Cerebellar nuclear complex (tissue), 1 donor: ENCODE measurements at regions not wholly inside any gene's neighbourhood (a gene's known extent, or its start where the extent isn't known, plus 50 kb on each side); places are given as distances from the start of the nearest gene placed in this dataset.
"Not testable (repeated sequence)": the region's sequence is repeated elsewhere in the genome, so short reads cannot be mapped to it uniquely, and the experiment has no call there.

Source experiments
- DNase-seq, 2 experiments: peaks; one replicate each; lab custom pipeline; 2025; lab: John Stamatoyannopoulos, UW

DNA sequence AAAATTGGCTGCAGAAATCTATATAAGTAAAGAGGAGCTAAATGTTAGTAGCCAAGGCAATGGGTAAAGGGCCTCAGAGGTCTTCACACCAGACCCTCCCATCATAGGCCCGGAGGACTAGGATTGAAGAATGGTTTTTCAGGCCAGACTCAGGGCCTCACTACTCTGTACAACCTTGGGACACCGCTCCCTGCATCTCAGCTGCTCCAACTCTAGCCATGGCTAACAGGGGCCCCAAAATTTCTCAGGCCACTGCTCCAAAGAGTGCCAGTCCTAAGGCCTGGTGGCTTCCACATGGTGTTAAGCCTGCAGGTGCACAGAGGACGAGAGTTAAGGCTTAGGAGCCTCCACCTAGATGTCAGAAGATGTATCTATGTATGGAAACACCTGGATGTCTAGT lies 155.5 kb upstream of the MGAT4C start:
- no peak for DNase-seq

GRCh38 chr12:86407620-86408208 lies 151.5 kb upstream of the MGAT4C start:
- DNase-seq: no peak

DNA sequence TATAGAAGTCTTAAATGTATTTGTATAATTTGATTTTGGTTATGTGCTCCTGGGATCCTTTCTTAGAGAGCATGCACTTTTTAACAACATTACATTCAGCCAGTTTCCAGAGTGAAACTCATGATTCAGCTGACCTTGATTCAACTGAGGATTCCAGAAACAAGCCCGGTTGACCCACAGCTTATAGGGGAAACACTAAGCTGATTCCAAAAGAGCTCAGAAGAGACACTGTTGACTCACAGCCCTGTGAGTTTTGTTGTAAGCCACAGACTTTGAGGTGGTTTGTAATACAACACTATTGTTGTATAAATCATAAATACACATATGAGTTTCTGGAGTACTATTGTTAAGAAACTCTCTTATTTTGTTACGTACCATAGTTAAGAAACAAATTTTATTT lies 133.8 kb upstream of the MGAT4C start:
- DNase-seq: no peak

- DNase-seq: no peak
These were observed 131.5 kb upstream of the MGAT4C start for GRCh38 chr12:86387591-86388145.

- DNase-seq: not testable (repeated sequence)
These were observed 127.6 kb upstream of the MGAT4C start for GRCh38 chr12:86383759-86384158.

DNA sequence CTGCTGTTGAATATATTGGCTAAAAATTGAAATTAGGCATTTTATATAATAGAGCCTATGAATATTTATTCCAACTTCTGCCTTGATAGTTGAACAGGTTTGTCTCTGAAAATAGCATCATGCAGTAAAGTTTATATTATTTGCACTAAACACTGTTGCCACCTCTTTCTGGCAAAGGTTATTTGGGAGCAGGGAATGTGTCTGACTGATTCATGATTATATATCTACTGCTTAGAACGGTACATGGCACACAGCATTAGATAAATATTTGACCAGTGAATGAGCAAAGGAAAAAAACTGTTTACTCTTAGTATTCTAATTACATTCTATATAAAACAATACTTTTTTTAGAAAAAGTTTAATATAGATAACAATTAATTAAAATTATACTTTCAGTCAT lies 123.1 kb upstream of the MGAT4C start:
- DNase-seq: no peak

DNA sequence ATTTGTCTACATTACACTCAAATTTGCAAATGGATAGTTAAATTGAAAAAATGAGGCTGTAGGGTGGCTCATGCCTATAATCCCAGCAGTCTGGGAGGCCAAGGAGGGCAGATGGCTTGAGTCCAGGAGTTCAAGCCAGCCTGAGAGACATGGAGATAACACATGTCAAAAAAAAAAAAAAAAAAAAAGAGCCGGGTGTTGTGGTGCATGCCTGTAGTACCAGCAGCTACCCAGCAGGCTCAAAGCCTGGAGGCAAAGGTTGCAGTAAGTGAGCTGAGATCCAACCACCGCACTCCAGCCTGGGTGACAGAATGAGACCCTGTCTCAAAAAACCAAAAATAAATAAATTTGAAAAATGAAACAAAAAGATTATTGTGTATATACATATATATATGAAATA lies 119.9 kb upstream of the MGAT4C start:
- no peak for DNase-seq

DNA sequence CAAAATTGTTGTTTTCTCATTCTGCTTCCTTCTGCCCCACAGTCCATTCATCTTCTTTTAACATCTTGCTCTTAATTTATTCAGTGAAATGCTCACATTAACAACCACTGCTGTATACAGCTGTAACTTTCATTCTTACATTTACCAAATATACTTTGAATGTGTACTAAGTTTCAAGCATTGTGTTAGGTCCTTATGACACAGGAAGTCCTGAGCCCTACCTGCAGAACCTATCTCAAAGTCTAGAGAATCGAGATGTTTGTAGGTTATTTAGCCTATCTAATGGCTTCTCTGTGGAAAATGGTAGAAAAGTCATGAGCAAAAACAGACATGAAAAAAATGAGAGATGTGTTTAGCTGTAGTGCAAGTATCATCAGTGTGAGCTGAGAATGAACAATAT lies 117.6 kb upstream of the MGAT4C start:
- no peak for DNase-seq

GRCh38 chr12:86367137-86367536 lies 110.9 kb upstream of the MGAT4C start:
- DNase-seq: no peak

DNA sequence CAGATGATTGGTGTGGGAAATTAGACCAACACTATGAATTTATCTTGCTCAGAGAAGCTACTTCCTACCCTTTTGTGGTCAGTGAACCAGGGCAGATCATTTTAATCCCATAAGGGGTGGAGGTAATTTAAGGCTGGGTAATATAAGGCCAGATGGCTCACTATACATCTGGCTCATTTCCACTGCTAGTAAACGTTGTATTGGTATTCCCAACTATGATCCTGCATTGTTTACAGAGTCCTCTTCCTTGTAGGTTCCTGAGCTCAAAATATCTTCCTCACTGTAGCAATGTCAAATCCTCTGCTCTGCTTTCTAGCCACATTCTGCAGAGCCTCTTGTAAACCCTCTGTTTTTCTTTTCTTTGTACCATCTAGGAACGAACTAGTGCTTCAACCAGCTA lies 93.0 kb upstream of the MGAT4C start:
- no peak for DNase-seq

DNA sequence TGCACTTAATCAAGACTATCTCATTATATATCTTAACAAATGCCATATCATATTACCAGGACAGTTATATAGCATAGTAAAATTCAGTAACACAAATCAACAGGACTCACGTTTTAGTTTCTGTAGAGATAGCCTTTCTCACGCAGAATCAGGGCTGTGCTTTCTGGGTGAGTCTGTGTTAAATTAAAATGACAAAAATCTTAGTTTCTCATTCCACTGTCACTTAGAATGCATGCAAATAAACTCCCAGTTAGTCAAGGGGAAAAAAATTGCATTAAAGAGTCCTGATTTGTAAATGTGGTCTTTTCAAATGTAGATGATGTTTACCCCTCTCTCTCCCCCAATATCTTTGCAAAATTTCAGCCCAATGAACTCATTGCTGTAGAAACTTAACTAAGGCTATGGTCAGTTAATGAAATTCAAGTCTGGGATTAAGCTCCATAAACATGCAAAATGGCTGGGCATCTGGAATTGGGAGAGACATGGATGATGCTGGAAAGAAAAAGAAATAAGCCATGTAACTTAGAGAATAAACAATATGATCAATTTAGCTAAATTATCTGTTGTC lies 77.8 kb upstream of the MGAT4C start:
- DNase-seq: no peak

- no peak for DNase-seq
These were observed 75.3 kb upstream of the MGAT4C start for GRCh38 chr12:86331457-86331856.

DNA sequence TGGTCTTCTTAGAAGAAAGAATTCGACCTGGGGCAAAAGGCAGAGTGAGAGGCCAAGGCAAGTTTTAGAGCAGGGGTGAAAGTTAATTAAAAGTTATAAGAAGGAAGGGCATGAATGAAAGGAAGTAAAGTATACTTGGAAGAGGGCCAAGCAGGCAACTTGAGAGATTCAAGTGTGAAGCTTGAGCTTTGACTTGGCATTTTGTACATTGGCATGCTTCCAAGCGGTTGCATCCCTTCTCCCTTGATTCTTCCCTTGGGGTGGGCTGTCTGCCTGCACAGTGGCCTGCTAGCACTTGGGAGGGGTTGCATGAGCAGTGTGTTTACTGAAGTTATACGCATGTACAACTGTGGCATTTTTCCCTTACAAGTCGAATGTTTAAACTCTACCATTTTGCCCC lies 74.8 kb upstream of the MGAT4C start:
- DNase-seq: no peak

- no peak for DNase-seq
These were observed 56.0 kb upstream of the MGAT4C start for GRCh38 chr12:86312232-86312631.
